Neural cell (in vitro differentiated cells): ENCODE measurements at regions not wholly inside any gene's neighbourhood (a gene's known extent, or its start where the extent isn't known, plus 50 kb on each side); places are given as distances from the start of the nearest gene placed in this dataset.

Source experiments
- H2AFZ ChIP-seq: fragments of 200-600, 300-800 bp; sonication (generic), shearing (Covaris generic); 2 replicates; pipeline ENCODE4 v1.6.0; 2014; ENCODE audit warnings: low read depth, mild to moderate bottlenecking, antibody characterized with exemption, low read length, moderate library complexity
- H3F3A ChIP-seq: fragments of 200-600 bp; shearing (Covaris generic); 2 replicates; pipeline ENCODE4 v1.6.1; 2016; ENCODE audit warnings: mild to moderate bottlenecking, moderate library complexity, mixed read lengths, antibody characterized with exemption, low read length; ENCODE audit not compliant: insufficient read depth, poor library complexity, severe bottlenecking
- H3K27ac ChIP-seq: fragments of 200-600, 300-800 bp; sonication (generic), shearing (Covaris generic); 2 replicates; pipeline ENCODE4 v1.5.1; 2014; ENCODE audit warnings: mild to moderate bottlenecking, low read length, moderate library complexity
- H3K27me3 ChIP-seq: fragments of 300-800, 200-600 bp; sonication (generic), shearing (Covaris generic); 2 replicates; pipeline ENCODE4 v1.6.0; 2014; ENCODE audit warnings: mild to moderate bottlenecking, low read depth, low read length, moderate library complexity; ENCODE audit not compliant: insufficient read depth
- H3K36me3 ChIP-seq: fragments of 300-800, 200-600 bp; sonication (generic), shearing (Covaris generic); 2 replicates; pipeline ENCODE4 v1.5.1; 2014; ENCODE audit warnings: mild to moderate bottlenecking, antibody characterized with exemption, low read length, moderate library complexity; ENCODE audit not compliant: insufficient read depth
- H3K4me2 ChIP-seq: fragments of 300-800, 200-600 bp; sonication (generic), shearing (Covaris generic); 2 replicates; pipeline ENCODE4 v1.6.0; 2014; ENCODE audit warnings: mild to moderate bottlenecking, low read length
- H3K4me3 ChIP-seq: fragments of 300-800, 200-600 bp; sonication (generic), shearing (Covaris generic); 2 replicates; pipeline ENCODE4 v1.5.1; 2014; ENCODE audit warnings: mild to moderate bottlenecking, low read length, moderate library complexity
- H3K79me2 ChIP-seq: fragments of 200-600 bp; shearing (Covaris generic); replicated peaks from 2 replicates; pipeline ENCODE4 v1.6.0; 2014; ENCODE audit warnings: mild to moderate bottlenecking, low read length, moderate library complexity; ENCODE audit not compliant: insufficient read depth
- H3K9ac ChIP-seq: fragments of 300-800, 200-600 bp; sonication (generic), shearing (Covaris generic); 2 replicates; pipeline ENCODE4 v1.6.1; 2016; ENCODE audit warnings: mild to moderate bottlenecking, low read length, mixed read lengths
- H3K9me2 ChIP-seq: fragments of 200-600 bp; shearing (Covaris generic); 2 replicates; pipeline ENCODE4 v1.6.1; 2016; ENCODE audit warnings: mild to moderate bottlenecking, low read length, mixed read lengths; ENCODE audit not compliant: insufficient read depth
- H3K9me3 ChIP-seq: fragments of 200-600, 300-800 bp; sonication (generic), shearing (Covaris generic); 2 replicates; pipeline ENCODE4 v1.6.1; 2016; ENCODE audit warnings: mild to moderate bottlenecking, mixed run types, low read length, moderate library complexity, mixed read lengths
- H4K20me1 ChIP-seq: fragments of 200-600 bp; shearing (Covaris generic); 2 replicates; pipeline ENCODE4 v1.6.1; 2016; ENCODE audit warnings: mild to moderate bottlenecking, mixed run types; ENCODE audit not compliant: insufficient read depth
- EP300 ChIP-seq: fragments of 450-650 bp; conservative IDR thresholded peaks from 2 replicates; pipeline ENCODE4 v1.6.1; 2014; ENCODE audit warnings: antibody characterized with exemption, mild to moderate bottlenecking, moderate library complexity; ENCODE audit not compliant: poor library complexity, severe bottlenecking
- RAD21 ChIP-seq: fragments of 450-650 bp; conservative IDR thresholded peaks from 2 replicates; pipeline ENCODE4 v1.6.1; 2014; ENCODE audit warnings: antibody characterized with exemption, mild to moderate bottlenecking, moderate library complexity
- SMC3 ChIP-seq: fragments of 450-650 bp; conservative IDR thresholded peaks from 2 replicates; pipeline ENCODE4 v1.6.1; 2014; ENCODE audit warnings: antibody characterized with exemption, mild to moderate bottlenecking, moderate library complexity; ENCODE audit not compliant: poor library complexity
- TF ChIP-seq, protein P1 (sequence below): fragments of 450-650 bp; IDR thresholded peaks from 2 replicates; pipeline ENCODE4 v1.5.1; 2014; ENCODE audit warnings: antibody characterized with exemption, mild to moderate bottlenecking, moderate library complexity; ENCODE audit not compliant: poor library complexity, severe bottlenecking
- TF ChIP-seq, protein P2 (sequence below): IDR thresholded peaks from 2 replicates; pipeline ENCODE4 v1.6.1; 2012; ENCODE audit warnings: borderline replicate concordance

DNA sequence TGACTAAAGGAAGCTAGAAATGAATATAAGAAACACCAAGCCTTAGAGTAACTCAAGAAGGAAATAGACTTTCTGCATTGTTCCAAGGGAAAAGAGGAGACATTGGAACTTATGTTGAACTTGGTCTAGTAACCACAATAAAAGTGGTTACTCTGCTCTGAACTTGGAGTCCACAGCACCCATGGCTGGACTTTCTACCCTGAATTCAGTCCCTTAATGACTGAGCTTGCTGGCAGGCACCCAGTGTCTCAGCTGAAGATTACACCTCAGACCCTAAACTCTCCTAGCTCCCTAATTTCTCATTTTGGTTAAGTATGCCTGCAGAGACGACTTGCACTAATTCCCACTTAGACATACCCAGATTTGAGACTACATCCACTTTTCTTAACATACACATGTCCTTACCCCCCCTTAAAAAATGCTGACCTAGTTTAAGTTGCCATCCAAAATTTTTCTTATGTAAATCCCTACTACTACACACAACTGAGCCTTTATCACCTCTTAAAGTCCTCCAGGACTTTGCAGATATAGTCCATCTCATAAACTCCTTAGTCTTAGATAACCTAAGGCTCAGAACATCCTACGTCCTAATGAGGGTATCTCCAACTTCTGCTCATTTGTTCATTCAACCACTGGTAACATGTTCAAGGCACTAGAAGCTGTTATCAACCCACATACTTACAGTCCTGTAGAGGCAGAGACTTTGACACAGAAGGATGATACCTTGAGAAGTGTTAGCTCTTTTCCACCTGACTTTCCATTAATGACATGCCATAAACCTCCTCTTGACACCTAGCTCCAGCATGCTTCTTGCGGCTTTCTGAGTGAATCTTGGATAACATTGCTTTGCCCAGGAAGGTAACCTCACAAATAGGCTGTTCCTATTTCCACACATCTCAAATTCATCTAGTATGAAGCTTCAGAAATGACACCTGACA lies 129.8 kb downstream of the ALDH8A1 start:
- TF ChIP-seq, protein P1, sequence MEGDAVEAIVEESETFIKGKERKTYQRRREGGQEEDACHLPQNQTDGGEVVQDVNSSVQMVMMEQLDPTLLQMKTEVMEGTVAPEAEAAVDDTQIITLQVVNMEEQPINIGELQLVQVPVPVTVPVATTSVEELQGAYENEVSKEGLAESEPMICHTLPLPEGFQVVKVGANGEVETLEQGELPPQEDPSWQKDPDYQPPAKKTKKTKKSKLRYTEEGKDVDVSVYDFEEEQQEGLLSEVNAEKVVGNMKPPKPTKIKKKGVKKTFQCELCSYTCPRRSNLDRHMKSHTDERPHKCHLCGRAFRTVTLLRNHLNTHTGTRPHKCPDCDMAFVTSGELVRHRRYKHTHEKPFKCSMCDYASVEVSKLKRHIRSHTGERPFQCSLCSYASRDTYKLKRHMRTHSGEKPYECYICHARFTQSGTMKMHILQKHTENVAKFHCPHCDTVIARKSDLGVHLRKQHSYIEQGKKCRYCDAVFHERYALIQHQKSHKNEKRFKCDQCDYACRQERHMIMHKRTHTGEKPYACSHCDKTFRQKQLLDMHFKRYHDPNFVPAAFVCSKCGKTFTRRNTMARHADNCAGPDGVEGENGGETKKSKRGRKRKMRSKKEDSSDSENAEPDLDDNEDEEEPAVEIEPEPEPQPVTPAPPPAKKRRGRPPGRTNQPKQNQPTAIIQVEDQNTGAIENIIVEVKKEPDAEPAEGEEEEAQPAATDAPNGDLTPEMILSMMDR, result no peak
- TF ChIP-seq, protein P2, sequence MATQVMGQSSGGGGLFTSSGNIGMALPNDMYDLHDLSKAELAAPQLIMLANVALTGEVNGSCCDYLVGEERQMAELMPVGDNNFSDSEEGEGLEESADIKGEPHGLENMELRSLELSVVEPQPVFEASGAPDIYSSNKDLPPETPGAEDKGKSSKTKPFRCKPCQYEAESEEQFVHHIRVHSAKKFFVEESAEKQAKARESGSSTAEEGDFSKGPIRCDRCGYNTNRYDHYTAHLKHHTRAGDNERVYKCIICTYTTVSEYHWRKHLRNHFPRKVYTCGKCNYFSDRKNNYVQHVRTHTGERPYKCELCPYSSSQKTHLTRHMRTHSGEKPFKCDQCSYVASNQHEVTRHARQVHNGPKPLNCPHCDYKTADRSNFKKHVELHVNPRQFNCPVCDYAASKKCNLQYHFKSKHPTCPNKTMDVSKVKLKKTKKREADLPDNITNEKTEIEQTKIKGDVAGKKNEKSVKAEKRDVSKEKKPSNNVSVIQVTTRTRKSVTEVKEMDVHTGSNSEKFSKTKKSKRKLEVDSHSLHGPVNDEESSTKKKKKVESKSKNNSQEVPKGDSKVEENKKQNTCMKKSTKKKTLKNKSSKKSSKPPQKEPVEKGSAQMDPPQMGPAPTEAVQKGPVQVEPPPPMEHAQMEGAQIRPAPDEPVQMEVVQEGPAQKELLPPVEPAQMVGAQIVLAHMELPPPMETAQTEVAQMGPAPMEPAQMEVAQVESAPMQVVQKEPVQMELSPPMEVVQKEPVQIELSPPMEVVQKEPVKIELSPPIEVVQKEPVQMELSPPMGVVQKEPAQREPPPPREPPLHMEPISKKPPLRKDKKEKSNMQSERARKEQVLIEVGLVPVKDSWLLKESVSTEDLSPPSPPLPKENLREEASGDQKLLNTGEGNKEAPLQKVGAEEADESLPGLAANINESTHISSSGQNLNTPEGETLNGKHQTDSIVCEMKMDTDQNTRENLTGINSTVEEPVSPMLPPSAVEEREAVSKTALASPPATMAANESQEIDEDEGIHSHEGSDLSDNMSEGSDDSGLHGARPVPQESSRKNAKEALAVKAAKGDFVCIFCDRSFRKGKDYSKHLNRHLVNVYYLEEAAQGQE, result no peak
- no peaks in the 10 kb centered on the region for H3K9me2 ChIP-seq
- no peaks in the 10 kb centered on the region for H3K79me2 ChIP-seq
- no peaks in the 10 kb centered on the region for H3K9me3 ChIP-seq
- H3K9ac ChIP-seq, result no peak overlapping the region
- H2AFZ ChIP-seq, result no peak overlapping the region
- no peak overlapping the region for H3K4me2 ChIP-seq
- no peak overlapping the region for H3K27ac ChIP-seq
- H3K4me3 ChIP-seq, result no peak overlapping the region
- H3K27me3 ChIP-seq, result no peaks in the 10 kb centered on the region
- H4K20me1 ChIP-seq, result no peaks in the 10 kb centered on the region
- no peaks in the 10 kb centered on the region for H3F3A ChIP-seq
- H3K36me3 ChIP-seq, result no peaks in the 10 kb centered on the region

DNA sequence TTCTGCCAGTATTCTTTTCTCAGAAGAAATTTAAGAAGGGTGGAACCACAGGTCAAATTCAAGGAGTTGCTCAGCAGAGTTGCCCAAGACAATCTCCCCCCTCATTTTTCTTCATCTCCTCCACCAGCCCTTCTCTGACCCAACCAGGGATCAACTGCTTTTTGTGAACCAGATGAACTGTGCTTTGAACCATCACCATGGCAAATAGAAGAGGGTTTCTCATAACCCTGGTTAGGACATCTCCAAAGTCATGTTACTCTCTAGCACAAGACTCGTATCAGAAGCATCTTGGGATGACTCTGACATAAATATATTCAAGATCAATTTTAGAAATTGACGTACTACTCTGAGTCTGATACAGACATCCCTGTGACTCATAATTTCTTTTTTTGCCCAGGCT lies 130.7 kb downstream of the ALDH8A1 start:
- H3K9ac ChIP-seq, result no peak overlapping the region
- H3K4me3 ChIP-seq, result no peak overlapping the region
- H3K79me2 ChIP-seq, result no peaks in the 10 kb centered on the region
- no peaks in the 10 kb centered on the region for H3K9me2 ChIP-seq
- H3K36me3 ChIP-seq, result no peaks in the 10 kb centered on the region
- no peak overlapping the region for H2AFZ ChIP-seq
- no peaks in the 10 kb centered on the region for H3K9me3 ChIP-seq
- H3K27ac ChIP-seq, result no peak overlapping the region
- no peaks in the 10 kb centered on the region for H4K20me1 ChIP-seq
- TF ChIP-seq, protein P1, result no peak
- TF ChIP-seq RAD21 (no peak), SMC3 (no peak), EP300 (no peak)
- TF ChIP-seq, protein P2, result no peak
- H3K27me3 ChIP-seq, result no peaks in the 10 kb centered on the region
- no peak overlapping the region for H3K4me2 ChIP-seq
- no peaks in the 10 kb centered on the region for H3F3A ChIP-seq
